Osteocyte (in vitro differentiated cells): ENCODE measurements at regions not wholly inside any gene's neighbourhood (a gene's known extent, or its start where the extent isn't known, plus 50 kb on each side); places are given as distances from the start of the nearest gene placed in this dataset.

ENCODE experiments used
- DNase-seq: peaks from one replicate; pipeline ENCODE4 v3.0.0; 2021; ENCODE audit warnings: mixed read lengths; ENCODE audit not compliant: unreplicated experiment; ENCODE audit errors: extremely low spot score
- H3K27ac Mint-ChIP-seq: one replicate; pipeline ENCODE4 v1.8.0; 2021; ENCODE audit warnings: mild to moderate bottlenecking, mixed read lengths; ENCODE audit not compliant: unreplicated experiment
- H3K27me3 Mint-ChIP-seq: one replicate; pipeline ENCODE4 v1.8.0; 2021; ENCODE audit warnings: mixed read lengths; ENCODE audit not compliant: unreplicated experiment
- H3K36me3 Mint-ChIP-seq: one replicate; pipeline ENCODE4 v1.8.0; 2021; ENCODE audit warnings: mixed read lengths; ENCODE audit not compliant: unreplicated experiment
- H3K4me1 Mint-ChIP-seq: one replicate; pipeline ENCODE4 v1.8.0; 2021; ENCODE audit warnings: mixed read lengths; ENCODE audit not compliant: unreplicated experiment
- H3K4me3 Mint-ChIP-seq: one replicate; pipeline ENCODE4 v1.8.0; 2021; ENCODE audit warnings: mild to moderate bottlenecking, moderate library complexity, mixed read lengths; ENCODE audit not compliant: unreplicated experiment
- H3K9me3 Mint-ChIP-seq: one replicate; pipeline ENCODE4 v1.8.0; 2021; ENCODE audit warnings: mixed read lengths; ENCODE audit not compliant: unreplicated experiment
- TF ChIP-seq, protein P1 (sequence below): fragments of 200-600 bp; sonication (generic); IDR thresholded peaks from 2 replicates; pipeline ENCODE4 v1.5.0; 2021; ENCODE audit warnings: antibody characterized with exemption, mild to moderate bottlenecking, moderate library complexity

DNA sequence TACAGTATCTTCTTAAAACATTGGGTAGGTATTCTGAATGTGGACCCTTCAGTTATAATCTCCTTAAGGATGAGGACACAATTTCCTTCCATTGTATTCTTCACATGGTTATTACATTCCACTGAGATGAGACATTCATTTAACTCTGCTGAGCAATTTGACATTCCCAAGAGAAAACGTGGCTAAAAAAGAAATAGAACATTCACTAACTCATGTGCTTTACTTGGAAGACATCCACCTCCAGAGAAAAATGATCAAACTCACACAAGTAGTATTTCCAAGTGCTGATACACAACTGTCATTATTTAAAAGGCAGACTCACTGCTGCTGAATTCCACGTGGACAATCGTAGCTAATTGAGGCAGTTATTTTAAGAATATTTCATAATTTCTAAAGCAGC is 227.9 kb upstream of the ANKRD50 start:
- DNase-seq = no peak
- Mint-ChIP-seq H3K27me3 (no peaks in the 10 kb centered on the region), H3K36me3 (no peaks in the 10 kb centered on the region), H3K4me3 (no peak overlapping the region), H3K4me1 (peaks cover 53% of the 10 kb centered on the region), H3K9me3 (no peaks in the 10 kb centered on the region), H3K27ac (peak overlapping the region; percentile 74)
- TF ChIP-seq, protein P1, sequence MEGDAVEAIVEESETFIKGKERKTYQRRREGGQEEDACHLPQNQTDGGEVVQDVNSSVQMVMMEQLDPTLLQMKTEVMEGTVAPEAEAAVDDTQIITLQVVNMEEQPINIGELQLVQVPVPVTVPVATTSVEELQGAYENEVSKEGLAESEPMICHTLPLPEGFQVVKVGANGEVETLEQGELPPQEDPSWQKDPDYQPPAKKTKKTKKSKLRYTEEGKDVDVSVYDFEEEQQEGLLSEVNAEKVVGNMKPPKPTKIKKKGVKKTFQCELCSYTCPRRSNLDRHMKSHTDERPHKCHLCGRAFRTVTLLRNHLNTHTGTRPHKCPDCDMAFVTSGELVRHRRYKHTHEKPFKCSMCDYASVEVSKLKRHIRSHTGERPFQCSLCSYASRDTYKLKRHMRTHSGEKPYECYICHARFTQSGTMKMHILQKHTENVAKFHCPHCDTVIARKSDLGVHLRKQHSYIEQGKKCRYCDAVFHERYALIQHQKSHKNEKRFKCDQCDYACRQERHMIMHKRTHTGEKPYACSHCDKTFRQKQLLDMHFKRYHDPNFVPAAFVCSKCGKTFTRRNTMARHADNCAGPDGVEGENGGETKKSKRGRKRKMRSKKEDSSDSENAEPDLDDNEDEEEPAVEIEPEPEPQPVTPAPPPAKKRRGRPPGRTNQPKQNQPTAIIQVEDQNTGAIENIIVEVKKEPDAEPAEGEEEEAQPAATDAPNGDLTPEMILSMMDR = no peak

DNA sequence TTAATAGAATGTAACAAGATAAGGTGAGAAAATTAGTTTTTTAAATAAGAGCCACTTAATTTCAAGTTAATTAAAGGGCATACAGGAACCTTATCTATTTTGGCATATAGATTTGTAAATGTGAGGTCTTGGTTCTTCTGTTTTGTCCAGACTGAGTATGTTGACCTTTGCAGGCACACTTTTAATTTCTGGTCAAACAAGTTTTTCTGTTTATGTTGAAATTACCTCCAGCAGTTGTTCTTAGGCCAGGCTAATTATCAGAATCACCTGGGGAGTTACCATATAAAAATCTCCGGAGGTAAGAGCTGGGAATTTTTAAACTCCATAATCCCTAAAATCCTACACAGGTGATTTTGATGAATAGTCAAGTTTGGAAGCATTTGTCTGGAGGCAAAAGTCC is 227.4 kb upstream of the ANKRD50 start:
- Mint-ChIP-seq H3K9me3 (no peaks in the 10 kb centered on the region), H3K27ac (no peak overlapping the region), H3K4me3 (no peak overlapping the region), H3K36me3 (no peaks in the 10 kb centered on the region), H3K27me3 (no peaks in the 10 kb centered on the region), H3K4me1 (peaks cover 56% of the 10 kb centered on the region)
- no peak for DNase-seq
- TF ChIP-seq, protein P1 = no peak

DNA sequence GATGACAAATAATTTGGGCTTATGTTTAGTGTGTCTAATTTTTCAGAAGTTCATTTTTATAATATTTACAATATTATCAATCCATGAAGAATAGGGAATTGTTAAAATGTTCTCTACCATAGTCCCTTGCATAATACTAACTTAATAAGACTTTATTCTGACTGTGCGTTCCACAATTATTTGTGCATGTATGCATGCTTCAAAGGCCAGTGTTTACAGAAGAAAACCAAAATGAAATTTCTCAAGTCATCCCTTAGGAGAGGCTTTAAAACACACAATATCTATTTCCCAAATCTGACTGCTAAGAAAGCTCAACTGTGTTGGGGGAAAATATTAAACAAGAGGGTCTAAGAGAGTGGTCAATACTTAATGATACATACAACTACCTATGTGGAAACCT is 226.3 kb upstream of the ANKRD50 start:
- Mint-ChIP-seq H3K27me3 (no peaks in the 10 kb centered on the region), H3K9me3 (no peaks in the 10 kb centered on the region), H3K27ac (no peak overlapping the region), H3K36me3 (no peaks in the 10 kb centered on the region), H3K4me1 (peaks cover 59% of the 10 kb centered on the region), H3K4me3 (no peak overlapping the region)
- DNase-seq = no peak
- TF ChIP-seq, protein P1 = no peak

DNA sequence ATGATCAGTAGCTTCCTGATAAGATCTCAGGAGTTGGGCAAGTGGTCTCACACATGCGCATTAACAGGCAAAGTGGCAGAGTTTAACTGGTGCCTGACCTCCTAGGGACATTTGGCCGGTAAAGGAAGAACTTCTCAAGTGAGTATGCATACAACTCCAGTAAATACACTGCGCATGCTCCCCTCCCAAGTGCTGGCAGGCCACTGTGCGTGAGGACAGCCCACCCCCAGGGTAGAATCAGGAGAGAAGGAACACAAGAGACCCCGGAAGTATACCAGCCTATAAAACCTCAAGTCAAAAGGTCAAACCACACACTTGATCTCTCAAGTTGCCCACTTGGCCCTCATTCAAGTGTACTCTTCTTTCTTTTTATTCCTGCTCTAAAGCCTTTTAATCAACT is 225.5 kb upstream of the ANKRD50 start:
- Mint-ChIP-seq H3K9me3 (no peaks in the 10 kb centered on the region), H3K27me3 (no peaks in the 10 kb centered on the region), H3K4me1 (peaks cover 66% of the 10 kb centered on the region), H3K4me3 (no peak overlapping the region), H3K36me3 (no peaks in the 10 kb centered on the region), H3K27ac (no peak overlapping the region)
- TF ChIP-seq, protein P1 = no peak
- no peak for DNase-seq

DNA sequence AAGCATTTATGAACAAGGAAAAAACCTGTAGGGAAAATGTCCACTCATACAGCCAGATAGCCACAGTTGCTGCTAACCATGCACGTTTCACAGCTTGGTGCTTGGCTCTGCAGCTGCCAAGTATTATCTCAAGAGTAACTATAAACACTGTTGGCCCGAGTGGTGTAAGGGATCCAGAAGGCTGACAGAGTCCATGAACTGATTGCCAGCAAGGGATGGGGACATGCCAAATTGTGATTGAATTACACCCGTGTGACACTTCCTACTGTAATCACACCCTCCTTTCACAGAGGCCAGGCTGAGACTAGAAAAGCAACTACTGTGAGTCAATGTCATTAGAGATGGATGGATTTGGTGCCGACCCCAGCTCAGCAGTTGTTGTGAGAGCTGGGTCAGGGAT is 223.9 kb upstream of the ANKRD50 start:
- Mint-ChIP-seq H3K36me3 (no peaks in the 10 kb centered on the region), H3K9me3 (no peaks in the 10 kb centered on the region), H3K4me1 (peaks cover 73% of the 10 kb centered on the region), H3K27me3 (no peaks in the 10 kb centered on the region), H3K27ac (peak overlapping the region; percentile 36), H3K4me3 (no peak overlapping the region)
- TF ChIP-seq, protein P1 = no peak
- no peak for DNase-seq
